ENCODE measurements at regions not wholly inside any gene's neighbourhood (a gene's known extent, or its start where the extent isn't known, plus 50 kb on each side); places are given as distances from the start of the nearest gene placed in this dataset.

GRCh38 chr5:164600274-164600673 is 1094.9 kb downstream of the MAT2B start:
- DNase-seq (ENCODE audit: low read depth), result no peak

DNA sequence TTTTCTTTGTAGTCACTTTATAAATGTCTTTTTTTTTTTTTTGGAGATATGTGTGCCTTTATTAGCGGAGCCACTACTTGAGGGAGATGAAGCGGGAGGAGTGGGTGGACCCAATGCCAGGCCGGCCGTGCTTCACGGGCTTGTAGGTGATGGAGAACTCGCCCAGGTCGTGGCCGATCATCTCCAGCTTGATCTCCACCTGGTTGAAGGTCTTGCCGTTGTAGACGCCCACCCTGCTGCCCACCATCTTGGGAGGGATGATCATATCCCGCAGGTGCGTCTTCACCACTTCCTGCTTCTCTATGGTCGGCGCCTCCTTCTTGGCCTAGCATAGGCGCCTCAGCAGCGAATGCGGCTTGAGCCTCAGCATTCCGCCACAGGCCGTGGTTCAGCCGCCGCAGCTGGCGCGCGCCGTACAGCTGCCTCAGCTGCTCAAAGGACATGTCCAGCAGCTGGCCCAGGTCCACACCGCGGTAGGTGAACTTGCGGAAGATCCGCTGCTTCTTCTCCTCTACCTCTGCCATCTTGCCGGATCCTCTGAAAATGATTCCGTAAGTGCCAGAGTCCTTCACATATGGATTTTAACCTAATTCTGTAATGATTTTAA is 1095.6 kb downstream of the MAT2B start:
- DNase-seq (ENCODE audit: low read depth), result no peak

DNA sequence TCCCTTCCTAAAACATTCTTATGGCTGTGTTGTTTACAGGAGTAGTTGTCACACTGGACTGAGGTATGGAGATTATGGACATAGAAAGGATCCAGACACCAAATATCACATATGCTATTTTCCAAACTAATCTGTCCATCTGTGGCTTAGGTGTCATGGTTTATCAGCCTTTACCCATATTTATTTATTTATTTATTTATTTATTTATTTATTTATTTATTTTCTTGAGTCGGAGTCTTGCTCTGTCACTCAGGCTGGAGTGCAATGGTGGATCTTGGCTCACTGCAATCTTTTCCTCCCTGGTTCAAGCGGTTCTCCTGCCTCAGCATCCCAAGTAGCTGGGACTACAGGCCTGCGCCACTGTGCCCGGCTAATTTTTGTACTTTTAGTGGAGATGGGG is 1103.1 kb downstream of the MAT2B start:
- DNase-seq (ENCODE audit: low read depth), result no peak

- no peak for DNase-seq (ENCODE audit: low read depth)
Measured at GRCh38 chr5:164610374-164610773, 1105.0 kb downstream of the MAT2B start.

DNA sequence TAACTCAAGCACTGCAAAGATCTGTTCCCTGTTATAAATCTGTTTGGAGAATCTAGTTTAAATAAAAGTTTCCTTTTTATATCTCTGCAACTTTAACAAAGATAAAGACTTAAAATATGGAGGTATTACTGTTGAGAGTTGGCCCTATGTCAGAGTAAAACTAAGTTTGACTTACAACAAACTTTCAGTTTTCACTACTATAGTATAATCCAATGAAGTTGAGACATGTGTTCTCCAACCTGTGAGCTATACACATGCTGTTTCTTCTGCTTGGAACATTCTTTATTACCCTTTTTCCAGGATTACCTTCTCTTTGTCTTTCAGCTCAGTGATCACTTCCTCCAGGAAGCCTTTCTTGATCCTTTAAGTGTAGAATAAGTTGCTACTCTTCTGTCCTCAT is 1109.3 kb downstream of the MAT2B start:
- DNase-seq (ENCODE audit: low read depth), result no peak

DNA sequence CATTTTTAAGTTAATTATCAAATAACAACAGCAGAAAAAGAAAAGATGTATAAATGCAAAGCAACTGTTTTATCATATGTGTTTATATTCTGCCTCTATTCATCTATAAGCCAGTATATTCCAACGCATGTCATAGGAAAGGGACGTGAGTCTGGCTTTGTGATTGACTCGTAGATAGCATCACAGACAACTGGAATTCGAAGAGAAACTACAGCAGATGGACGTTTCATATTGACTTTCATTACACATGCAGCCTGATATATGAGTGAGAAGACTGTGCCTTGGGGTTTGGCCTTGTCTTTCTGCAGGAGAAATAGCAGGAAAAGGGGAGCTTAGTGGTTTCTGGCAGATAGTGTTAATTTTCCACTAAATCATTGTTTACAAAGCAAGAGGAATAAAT is 1111.9 kb downstream of the MAT2B start:
- no peak for DNase-seq (ENCODE audit: low read depth)

DNA sequence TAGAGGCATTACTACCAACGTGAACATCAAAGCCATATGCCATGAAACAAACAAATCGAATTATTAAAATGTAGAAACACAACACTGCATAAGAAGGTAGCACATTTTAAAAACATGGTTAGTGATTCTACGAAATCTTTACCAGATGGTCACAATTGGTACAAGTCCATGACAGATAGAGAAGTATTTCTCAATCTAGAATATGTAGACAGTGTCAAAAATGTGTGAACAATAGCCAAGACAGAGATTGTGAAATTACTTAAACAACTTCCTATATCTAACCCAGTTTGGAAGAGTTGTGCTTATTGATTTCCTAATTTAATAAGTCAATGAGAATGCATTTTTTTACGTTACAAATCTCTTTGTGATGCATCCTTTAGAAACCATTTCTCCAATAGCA is 1121.6 kb downstream of the MAT2B start:
- no peak for DNase-seq (ENCODE audit: low read depth)

DNA sequence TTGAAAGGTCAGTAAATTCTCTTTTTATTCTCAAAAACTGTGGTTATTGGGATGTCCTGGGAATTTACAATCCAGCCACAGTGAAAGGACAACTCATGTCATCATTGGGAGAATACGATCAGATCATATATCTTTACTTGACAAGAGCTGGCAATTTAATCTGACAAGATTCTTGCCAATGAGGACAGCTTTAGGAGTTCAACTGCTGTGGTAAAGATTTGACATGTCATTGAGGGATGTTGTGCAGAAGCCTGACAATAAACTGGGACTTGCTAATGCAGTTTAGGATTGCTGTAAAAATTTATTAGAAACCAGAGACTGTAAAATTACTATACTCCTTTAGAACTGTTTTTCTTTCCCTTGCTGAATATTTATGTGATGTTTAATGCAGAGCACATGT is 1131.0 kb downstream of the MAT2B start:
- no peak for DNase-seq (ENCODE audit: low read depth)

GRCh38 chr5:164637931-164638521 is 1132.6 kb downstream of the MAT2B start:
- DNase-seq (ENCODE audit: low read depth), result no peak

- DNase-seq (ENCODE audit: low read depth), result no peak
Measured at GRCh38 chr5:164649266-164649665, 1143.8 kb downstream of the MAT2B start.

GRCh38 chr5:164650427-164650826 is 1145.0 kb downstream of the MAT2B start:
- no peak for DNase-seq (ENCODE audit: low read depth)

DNA sequence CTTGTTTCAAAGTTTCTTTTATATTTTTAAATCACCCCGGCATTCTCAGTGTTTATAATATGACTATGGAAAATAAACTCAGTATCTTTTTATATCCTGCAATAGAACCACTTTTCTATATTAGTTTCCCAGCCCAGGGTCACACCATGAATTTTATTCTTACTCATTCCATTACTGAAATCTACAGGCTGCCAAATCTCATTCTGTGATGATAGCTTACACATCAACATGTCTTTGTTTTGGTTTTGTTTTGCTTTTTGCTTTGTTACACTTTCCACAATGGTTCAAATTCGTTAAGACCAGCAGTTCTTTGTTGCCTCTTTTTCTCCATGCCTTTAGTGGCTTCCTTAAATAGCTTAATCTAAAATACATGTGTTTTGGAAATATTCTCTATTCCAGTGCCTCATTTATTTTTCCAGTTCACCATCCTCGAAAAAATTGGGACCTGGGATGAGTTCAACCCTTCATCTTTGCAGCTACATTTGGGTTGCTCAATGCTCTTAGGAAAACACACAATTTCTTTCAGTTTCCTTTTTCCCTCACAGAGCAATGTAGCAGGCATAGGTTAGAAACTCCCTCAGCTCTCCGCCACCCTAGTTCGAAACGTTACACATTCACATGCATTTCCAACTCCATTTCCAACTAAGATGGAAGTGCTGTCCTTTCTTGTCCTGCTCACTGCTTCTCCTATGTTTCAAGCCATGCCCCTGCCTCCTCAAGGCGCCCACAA is 1146.3 kb downstream of the MAT2B start:
- DNase-seq (ENCODE audit: low read depth), result no peak

GRCh38 chr5:164652276-164652660 is 1146.8 kb downstream of the MAT2B start:
- no peak for DNase-seq (ENCODE audit: low read depth)

- DNase-seq (ENCODE audit: low read depth), result no peak
Measured at GRCh38 chr5:164663198-164663989, 1158.0 kb downstream of the MAT2B start.

- no peak for DNase-seq (ENCODE audit: low read depth)
Measured at GRCh38 chr5:164671640-164672039, 1166.2 kb downstream of the MAT2B start.

- no peak for DNase-seq (ENCODE audit: low read depth)
Measured at GRCh38 chr5:164672205-164672604, 1166.8 kb downstream of the MAT2B start.

DNA sequence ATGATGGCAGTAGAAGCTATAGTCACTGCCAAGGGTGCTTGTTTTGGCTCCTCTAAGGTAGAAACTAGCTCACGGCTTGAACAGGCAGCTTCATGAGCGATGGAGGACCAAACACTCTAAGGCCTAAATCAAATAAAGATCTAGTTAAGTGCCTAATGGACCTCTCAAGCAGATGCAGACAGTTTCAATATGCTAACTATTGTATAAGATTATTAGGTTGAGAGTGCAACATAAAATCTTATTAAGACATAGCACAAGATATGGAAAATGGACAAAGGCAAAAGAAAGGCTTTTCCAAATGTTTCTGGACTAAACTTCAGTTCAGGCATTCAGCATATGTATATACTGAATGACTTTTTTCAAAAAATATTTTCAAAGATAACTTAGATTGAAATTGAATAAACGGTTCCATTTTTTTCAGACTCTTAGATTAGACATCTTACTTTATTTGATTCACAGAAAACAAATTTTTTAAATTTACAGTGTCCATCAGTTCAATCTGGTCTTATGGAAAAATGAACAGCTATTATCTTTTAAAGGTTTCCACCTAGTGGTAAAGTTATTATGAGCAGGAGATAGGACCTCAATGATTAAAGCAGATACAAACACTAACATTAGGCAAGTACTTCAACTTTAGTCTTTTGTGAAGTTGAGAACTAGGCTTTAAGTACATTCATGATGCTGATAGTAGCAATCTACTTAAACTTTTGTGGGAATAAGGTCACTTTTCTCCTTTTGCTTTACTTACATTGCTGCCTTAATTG is 1167.7 kb downstream of the MAT2B start:
- no peak for DNase-seq (ENCODE audit: low read depth)

DNA sequence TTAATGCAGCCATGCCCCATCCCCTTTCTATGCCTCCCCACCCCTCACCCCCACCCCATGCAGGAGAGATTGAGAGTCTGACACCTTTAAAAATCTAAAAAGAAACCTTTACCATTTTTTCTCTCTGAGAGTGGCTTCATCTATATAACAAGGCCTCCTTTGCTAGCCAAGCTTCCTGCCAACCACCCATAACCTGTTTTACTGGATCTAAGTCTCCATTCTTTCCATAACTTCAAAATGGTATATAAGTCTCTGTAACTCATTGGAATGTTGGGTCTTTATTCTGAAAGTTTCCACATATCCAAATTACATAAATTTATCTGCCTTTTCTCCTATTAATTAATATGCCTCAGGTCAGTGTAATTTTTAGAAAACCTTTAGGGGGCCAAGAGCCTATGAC is 1174.0 kb downstream of the MAT2B start:
- no peak for DNase-seq (ENCODE audit: low read depth)

DNA sequence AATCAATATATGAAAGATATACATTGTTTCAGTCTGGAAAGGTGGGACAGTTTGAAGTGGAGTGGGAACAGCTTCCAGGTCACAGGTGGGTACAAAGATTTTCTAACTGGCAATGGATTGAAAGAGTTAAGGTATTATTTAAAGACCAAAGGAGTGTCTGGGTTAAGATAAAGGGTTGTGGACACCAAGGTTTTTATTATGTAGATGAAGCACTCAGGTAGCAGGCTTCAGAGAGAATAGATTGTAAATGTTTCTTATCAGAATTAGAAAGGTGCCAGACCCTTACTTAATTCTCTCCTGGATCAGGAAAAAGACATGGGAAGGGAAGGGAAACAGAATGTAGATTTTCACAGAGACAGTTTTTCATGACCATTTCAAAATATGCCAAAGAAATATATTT is 1174.8 kb downstream of the MAT2B start:
- no peak for DNase-seq (ENCODE audit: low read depth)

DNA sequence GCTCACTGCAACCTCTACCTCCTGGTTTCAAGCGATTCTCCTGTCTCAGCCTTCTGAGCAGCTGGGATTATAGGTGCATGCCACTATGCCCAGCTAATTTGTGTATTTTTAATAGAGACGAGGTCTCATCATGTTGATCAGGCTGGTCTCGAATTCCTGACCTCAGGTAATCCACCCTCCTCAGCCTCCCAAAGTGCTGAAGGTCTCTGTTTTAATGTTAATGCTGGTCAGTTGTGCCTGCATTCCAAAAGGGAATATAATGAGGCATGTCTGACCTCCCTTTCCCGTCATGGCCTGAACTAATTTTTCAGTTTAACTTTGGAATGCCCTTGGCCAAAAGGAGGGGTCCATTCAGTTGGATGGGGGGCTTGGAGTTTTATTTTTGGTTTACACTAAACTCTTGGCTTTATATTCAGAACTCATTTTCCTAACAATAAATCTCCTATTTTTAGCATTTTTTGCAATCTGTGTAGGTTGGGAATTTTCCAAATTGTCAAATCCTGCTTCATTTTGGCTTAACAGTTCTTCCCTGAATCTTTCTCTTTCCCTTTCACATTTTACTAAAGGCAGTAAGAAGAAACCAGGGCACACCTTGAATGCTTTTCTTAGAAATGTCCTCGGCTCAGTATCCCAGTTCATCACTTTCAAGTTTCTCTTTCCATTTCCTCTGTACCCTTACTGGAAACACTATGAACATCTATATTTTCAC is 1175.5 kb downstream of the MAT2B start:
- DNase-seq (ENCODE audit: low read depth), result no peak

DNA sequence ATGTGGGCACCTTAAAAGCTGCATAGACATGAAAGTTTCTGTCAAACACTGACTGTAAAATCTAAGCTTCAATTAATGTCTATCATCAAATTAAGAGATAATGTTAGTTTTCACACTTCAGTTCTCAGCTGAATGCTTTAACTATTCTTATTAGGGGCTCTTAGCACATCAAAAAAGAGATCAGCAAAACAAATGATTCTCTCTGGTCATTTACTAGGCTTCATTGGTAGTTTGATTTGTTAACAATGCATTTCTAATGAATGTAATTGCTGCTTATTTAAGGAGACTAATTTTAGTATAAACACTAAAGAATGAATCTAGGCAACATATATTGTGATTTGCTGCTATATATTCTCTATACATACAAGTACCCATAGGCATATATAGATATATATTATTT is 1182.0 kb downstream of the MAT2B start:
- DNase-seq (ENCODE audit: low read depth), result no peak

Data from stimulated activated CD8-positive, alpha-beta memory T cell treated with anti-CD3 and anti-CD28 coated beads, Interleukin-15, amount 100 ng/mL, for 1 hour (primary cell).